MM.1S (cell line): ENCODE measurements at regions not wholly inside any gene's neighbourhood (a gene's known extent, or its start where the extent isn't known, plus 50 kb on each side); places are given as distances from the start of the nearest gene placed in this dataset.

Experiments
- DNase-seq: peaks from one replicate; pipeline ENCODE4 v3.0.0-alpha.2; 2015
- H2AFZ ChIP-seq: fragments of 300-600 bp; sonication (generic); 2 replicates; pipeline ENCODE4 v1.6.0; 2016; ENCODE audit warnings: antibody characterized with exemption, low read length
- H3F3A ChIP-seq: fragments of 300-600 bp; sonication (generic); 2 replicates; pipeline ENCODE4 v1.6.1; 2016; ENCODE audit warnings: mild to moderate bottlenecking, antibody characterized with exemption, low read length, moderate library complexity, mixed read lengths; ENCODE audit not compliant: insufficient read depth
- H3K27ac ChIP-seq: fragments of 300-600 bp; sonication (generic); 2 replicates; pipeline ENCODE4 v1.5.1; 2016; ENCODE audit warnings: mild to moderate bottlenecking, low read length
- H3K27me3 ChIP-seq: fragments of 300-600 bp; sonication (generic); replicated peaks from 2 replicates; pipeline ENCODE4 v1.6.0; 2016; ENCODE audit warnings: low read length; ENCODE audit not compliant: insufficient read depth
- H3K36me3 ChIP-seq: fragments of 300-600 bp; sonication (generic); replicated peaks from 2 replicates; pipeline ENCODE4 v1.6.1; 2016; ENCODE audit warnings: mild to moderate bottlenecking, low read length, mixed read lengths; ENCODE audit not compliant: insufficient read depth
- H3K4me1 ChIP-seq: fragments of 300-600 bp; sonication (generic); 2 replicates; pipeline ENCODE4 v1.6.1; 2016; ENCODE audit warnings: low read length, mixed read lengths
- H3K4me2 ChIP-seq: fragments of 300-600 bp; sonication (generic); 2 replicates; pipeline ENCODE4 v1.6.0; 2016; ENCODE audit warnings: low read depth, low read length
- H3K4me3 ChIP-seq: fragments of 300-600 bp; sonication (generic); 2 replicates; pipeline ENCODE4 v1.5.1; 2016; ENCODE audit warnings: low read length, mixed read lengths
- H3K79me2 ChIP-seq: fragments of 300-600 bp; sonication (generic); 2 replicates; pipeline ENCODE4 v1.6.1; 2016; ENCODE audit warnings: mixed run types, low read length, mixed read lengths
- H3K9ac ChIP-seq: fragments of 300-600 bp; sonication (generic); 2 replicates; pipeline ENCODE4 v1.6.1; 2016; ENCODE audit warnings: low read length, mixed read lengths
- H3K9me2 ChIP-seq: fragments of 300-600 bp; sonication (generic); replicated peaks from 2 replicates; pipeline ENCODE4 v1.6.1; 2016; ENCODE audit warnings: mild to moderate bottlenecking, low read length, mixed read lengths; ENCODE audit not compliant: insufficient read depth
- H3K9me3 ChIP-seq: fragments of 300-600 bp; sonication (generic); replicated peaks from 2 replicates; pipeline ENCODE4 v1.6.1; 2016; ENCODE audit warnings: mild to moderate bottlenecking, low read length, mixed read lengths; ENCODE audit not compliant: insufficient read depth
- H4K20me1 ChIP-seq: fragments of 300-600 bp; sonication (generic); 2 replicates; pipeline ENCODE4 v1.6.1; 2016; ENCODE audit warnings: mild to moderate bottlenecking, low read length, moderate library complexity, mixed read lengths; ENCODE audit not compliant: insufficient read depth
- CTCF ChIP-seq: fragments of 300-600 bp; sonication (generic); IDR thresholded peaks from 2 replicates; pipeline ENCODE4 v1.5.1; 2016; ENCODE audit warnings: antibody characterized with exemption, low read length, mixed read lengths
- EZH2 ChIP-seq: fragments of 300-600 bp; sonication (generic); optimal IDR thresholded peaks from 2 replicates; pipeline ENCODE3; 2017; ENCODE audit warnings: low read depth, mild to moderate bottlenecking, antibody characterized with exemption, low read length, mixed read lengths
- EZH2phosphoT487 ChIP-seq: fragments of 300-600 bp; sonication (generic); IDR thresholded peaks from 2 replicates; pipeline ENCODE4 v1.6.1; 2018; ENCODE audit warnings: antibody characterized with exemption, low read length

GRCh38 chr14:34238610-34239009 is 223.4 kb downstream of the SPTSSA start:
- TF ChIP-seq EZH2phosphoT487, result no peak
- TF ChIP-seq CTCF, result no peak
- no peak for TF ChIP-seq EZH2
- H3K9me2 ChIP-seq, result no peaks in the 10 kb centered on the region
- H3K9me3 ChIP-seq, result no peaks in the 10 kb centered on the region
- no peaks in the 10 kb centered on the region for H3F3A ChIP-seq
- no peaks in the 10 kb centered on the region for H3K27me3 ChIP-seq
- H3K36me3 ChIP-seq, result no peaks in the 10 kb centered on the region
- no peak overlapping the region for H3K4me3 ChIP-seq
- no peaks in the 10 kb centered on the region for H4K20me1 ChIP-seq
- no peak overlapping the region for H2AFZ ChIP-seq
- no peaks in the 10 kb centered on the region for H3K4me1 ChIP-seq
- H3K27ac ChIP-seq, result no peak overlapping the region
- H3K9ac ChIP-seq, result no peak overlapping the region
- no peaks in the 10 kb centered on the region for H3K79me2 ChIP-seq
- no peak overlapping the region for H3K4me2 ChIP-seq
- no peak for DNase-seq

GRCh38 chr14:34237677-34238076 is 224.4 kb downstream of the SPTSSA start:
- Histone ChIP-seq H3F3A (no peaks in the 10 kb centered on the region), H3K4me3 (no peak overlapping the region), H3K36me3 (no peaks in the 10 kb centered on the region), H3K4me2 (no peak overlapping the region), H4K20me1 (no peaks in the 10 kb centered on the region), H3K9me3 (no peaks in the 10 kb centered on the region), H3K79me2 (no peaks in the 10 kb centered on the region), H3K9ac (no peak overlapping the region), H3K27ac (no peak overlapping the region), H3K27me3 (no peaks in the 10 kb centered on the region), H2AFZ (no peak overlapping the region), H3K4me1 (no peaks in the 10 kb centered on the region), H3K9me2 (no peaks in the 10 kb centered on the region)
- TF ChIP-seq EZH2, result no peak
- no peak for TF ChIP-seq CTCF
- TF ChIP-seq EZH2phosphoT487, result no peak
- no peak for DNase-seq

GRCh38 chr14:34237081-34237480 is 225.0 kb downstream of the SPTSSA start:
- TF ChIP-seq CTCF, result no peak
- no peak for TF ChIP-seq EZH2
- no peak for TF ChIP-seq EZH2phosphoT487

More at GRCh38 chr14:34237081-34237480, 225.0 kb downstream of the SPTSSA start:
- no peaks in the 10 kb centered on the region for H3K36me3 ChIP-seq
- H3K4me2 ChIP-seq, result no peak overlapping the region
- no peak overlapping the region for H3K9ac ChIP-seq
- no peak overlapping the region for H2AFZ ChIP-seq
- no peak overlapping the region for H3K27ac ChIP-seq
- no peaks in the 10 kb centered on the region for H3K79me2 ChIP-seq
- no peaks in the 10 kb centered on the region for H3K9me3 ChIP-seq
- H3F3A ChIP-seq, result no peaks in the 10 kb centered on the region
- H4K20me1 ChIP-seq, result no peaks in the 10 kb centered on the region
- H3K9me2 ChIP-seq, result no peaks in the 10 kb centered on the region
- H3K4me1 ChIP-seq, result no peaks in the 10 kb centered on the region
- H3K4me3 ChIP-seq, result no peak overlapping the region
- no peak for DNase-seq
- no peaks in the 10 kb centered on the region for H3K27me3 ChIP-seq
